GM21447 (cell line): ENCODE measurements at regions not wholly inside any gene's neighbourhood (a gene's known extent, or its start where the extent isn't known, plus 50 kb on each side); places are given as distances from the start of the nearest gene placed in this dataset.

Source experiments
- ATAC-seq: cut with Tn5 transposase; IDR thresholded peaks from one replicate; pipeline ENCODE4 v1.9.1; 2021; ENCODE audit not compliant: unreplicated experiment

GRCh38 chr2:6754419-6754818 is 111.3 kb downstream of the CMPK2 start:
- ATAC-seq, result no peak

GRCh38 chr2:6755456-6755855 is 110.3 kb downstream of the CMPK2 start:
- ATAC-seq, result no peak

- ATAC-seq, result no peak
Measured at GRCh38 chr2:6757215-6757614, 108.5 kb downstream of the CMPK2 start.

GRCh38 chr2:6759689-6760088 is 106.0 kb downstream of the CMPK2 start:
- no peak for ATAC-seq

DNA sequence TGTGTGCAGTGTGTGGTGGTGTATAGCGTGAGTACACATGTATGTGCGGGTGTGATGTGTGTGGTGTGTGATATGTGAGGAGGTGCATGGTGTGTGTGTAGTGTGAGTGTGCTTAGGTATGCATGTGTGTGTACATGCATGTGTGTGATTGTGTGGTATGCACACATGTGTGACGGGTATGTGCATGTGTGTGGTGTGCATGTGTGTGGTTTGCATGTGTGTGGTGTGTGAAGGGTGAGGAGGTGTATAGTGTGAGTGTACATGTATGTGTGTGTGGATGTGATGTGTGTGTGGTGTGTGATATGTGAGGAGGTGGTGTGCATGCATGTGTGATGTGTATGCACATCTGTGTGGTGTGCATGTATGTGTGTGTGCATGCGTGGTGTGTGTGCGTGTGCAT is 105.6 kb downstream of the CMPK2 start:
- no peak for ATAC-seq

DNA sequence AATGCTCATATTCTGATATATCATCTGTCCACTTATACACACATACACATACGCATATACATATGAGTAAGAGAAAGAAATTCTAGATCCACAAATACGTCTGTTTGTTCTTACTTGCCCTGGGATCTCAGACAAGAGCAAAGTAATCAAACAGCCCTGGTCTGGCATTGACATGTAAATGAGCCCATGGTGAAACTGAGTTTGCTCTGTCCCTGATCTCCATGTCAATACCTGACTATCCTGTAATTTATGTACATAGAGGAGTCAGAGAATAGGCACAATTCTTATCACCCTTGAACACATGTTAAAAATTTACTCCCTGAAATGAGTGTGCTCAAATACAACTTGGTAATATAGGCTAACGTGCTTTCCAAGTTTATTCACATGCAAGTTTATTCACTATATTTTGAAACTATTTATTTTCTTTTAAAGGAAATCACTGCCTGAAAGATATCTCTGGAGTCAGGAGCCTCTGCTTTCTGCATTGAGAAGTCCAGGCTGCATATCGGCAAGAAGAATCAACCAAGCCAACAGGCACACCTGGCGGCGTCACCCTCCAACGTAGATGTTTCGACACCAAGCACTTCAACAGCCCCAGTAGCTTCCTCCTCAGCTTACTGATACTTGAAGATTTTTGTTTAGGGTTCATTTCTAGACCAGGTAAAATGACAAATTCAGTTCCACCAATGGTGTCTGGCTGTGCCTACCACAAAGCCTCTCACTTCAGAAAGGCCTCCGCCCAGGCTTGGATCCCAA is 100.6 kb downstream of the CMPK2 start:
- ATAC-seq, result no peak

DNA sequence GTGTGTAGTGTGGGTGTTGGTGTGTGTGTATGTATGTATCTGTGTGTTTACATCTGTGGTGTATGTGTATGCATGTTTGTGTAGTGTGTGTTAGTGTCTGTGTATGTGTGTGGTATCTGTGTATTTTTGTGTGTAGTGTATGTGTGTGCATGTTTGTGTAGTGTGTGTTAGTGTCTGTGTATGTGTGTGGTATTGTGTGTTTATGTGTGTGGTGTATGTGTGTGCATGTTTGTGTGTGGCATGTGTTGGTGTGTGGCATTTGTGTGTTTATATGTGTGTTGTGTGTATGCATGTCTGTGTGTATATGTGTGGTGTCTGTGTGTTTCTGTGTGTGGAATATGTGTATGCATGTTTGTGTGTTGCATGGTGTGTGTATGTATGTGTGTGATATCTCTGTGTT is 96.4 kb downstream of the CMPK2 start:
- ATAC-seq, result no peak

GRCh38 chr2:6770006-6770405 is 95.7 kb downstream of the CMPK2 start:
- ATAC-seq, result no peak

DNA sequence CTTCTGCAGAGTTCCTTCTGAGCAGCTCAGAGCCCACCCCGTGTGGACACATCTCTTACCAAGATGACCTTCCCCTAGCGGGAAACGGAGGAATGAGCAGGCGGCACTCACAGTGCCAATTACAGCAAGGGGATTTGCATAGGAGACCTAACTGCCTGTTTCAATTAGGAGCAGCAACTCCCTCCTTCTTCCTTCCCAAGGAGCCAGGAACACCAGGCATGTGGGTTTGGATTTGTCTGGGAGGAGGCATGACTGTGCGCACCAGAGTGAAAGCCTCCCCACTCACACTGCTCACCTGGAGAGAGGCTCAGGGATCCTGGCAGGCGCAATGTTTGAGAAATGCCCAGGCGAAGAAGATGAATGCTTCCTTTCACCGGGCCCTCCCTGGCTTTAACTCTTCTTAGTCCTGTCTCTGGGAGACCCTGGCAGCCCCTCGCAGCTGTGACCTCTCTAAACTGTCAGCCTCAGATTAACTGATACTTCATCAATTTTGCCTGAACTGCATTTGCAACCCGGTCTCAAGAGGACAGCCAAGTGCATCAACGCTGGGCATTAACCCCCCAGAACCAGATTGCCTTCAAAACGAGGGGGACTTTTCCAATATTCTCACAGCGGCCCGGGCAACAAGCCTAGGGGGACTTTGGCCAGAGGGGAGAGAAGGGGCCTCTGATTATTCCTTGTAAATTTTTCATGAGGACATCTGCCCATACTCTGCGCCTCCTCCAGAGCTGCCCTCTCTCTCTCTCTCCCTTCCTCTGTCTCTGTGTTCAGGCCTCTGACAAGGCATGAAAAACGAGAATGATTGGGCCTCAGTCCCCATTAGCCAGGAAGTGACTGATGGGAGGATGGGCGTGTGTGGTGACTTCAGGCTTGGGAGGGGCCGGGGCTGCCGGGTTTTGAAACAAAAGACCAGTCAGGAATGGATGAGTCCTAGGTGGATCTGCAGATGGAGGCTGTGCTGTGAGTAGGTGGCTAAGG is 93.8 kb downstream of the CMPK2 start:
- ATAC-seq, result no peak

DNA sequence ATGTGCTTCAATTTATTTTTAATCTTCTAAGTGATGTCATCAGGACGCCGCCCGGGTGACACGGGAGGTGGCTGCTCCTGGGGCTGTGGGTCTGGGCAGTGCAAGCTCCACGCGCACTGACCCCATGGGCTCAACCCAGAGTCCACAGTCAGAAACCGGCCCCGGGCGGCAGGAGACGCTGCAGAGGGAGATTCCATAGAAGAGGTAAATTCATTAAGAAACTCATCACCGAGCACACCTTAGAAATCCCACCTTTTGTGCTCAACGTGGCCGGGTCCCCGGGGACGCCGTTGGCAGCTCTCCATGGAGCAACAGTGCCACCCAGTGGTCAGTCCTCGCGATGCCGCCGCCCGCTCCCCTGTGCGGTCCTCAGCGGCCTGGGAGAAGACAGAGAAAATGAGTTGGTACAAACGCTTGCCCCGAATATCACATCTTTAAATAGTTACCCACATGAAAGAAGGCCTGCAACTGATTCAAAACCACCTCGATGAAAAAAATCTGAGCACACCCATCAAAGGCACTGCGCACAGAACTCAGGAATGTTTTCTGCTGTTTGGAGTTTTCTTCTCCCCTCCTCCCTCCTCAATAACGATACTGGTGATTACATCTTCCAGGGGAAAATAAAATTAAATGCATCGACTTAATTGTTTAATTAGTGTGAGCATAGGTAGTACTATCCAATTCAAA is 92.6 kb downstream of the CMPK2 start:
- peak; percentile 93 for ATAC-seq

GRCh38 chr2:6773694-6774044 is 92.0 kb downstream of the CMPK2 start:
- ATAC-seq, result no peak

DNA sequence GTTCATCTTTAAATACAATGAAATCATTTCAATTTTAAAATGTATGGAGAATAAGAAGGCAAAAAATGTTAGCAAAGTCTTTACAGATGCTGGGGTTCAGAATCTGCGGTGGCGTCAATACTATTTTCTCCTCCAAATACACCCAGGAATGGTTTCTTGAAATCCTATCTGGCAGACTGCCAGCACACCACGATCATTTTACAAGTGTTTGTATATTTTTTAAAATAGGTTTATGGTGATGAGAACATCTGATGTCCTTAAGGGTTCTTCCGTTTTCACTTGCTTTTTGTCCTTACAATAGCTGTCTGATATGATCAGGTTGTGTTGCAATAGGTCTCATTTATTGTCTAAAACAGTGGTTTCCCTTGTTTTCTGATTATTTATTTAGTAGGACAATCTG is 89.6 kb downstream of the CMPK2 start:
- ATAC-seq, result no peak

DNA sequence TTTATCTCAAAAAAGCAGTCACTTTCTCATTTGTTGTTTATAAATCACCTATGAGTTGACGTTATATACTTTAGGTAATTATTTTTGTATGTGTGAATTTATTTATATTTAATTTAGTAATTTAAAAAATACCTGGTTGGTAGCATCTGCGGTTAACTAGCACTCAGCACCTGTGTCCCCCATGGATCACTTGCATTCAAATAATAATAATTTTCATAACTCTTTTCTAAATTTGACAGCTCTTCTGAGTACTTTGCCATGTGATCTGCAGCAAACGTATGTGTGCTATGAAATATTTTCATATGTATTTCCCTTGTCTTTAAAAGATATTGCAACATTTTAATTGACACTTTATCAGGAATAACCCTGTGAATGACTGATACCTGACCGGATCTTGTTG is 88.1 kb downstream of the CMPK2 start:
- ATAC-seq, result no peak

- peak; percentile 84 for ATAC-seq
Measured at GRCh38 chr2:6780765-6781274, 84.9 kb downstream of the CMPK2 start.

DNA sequence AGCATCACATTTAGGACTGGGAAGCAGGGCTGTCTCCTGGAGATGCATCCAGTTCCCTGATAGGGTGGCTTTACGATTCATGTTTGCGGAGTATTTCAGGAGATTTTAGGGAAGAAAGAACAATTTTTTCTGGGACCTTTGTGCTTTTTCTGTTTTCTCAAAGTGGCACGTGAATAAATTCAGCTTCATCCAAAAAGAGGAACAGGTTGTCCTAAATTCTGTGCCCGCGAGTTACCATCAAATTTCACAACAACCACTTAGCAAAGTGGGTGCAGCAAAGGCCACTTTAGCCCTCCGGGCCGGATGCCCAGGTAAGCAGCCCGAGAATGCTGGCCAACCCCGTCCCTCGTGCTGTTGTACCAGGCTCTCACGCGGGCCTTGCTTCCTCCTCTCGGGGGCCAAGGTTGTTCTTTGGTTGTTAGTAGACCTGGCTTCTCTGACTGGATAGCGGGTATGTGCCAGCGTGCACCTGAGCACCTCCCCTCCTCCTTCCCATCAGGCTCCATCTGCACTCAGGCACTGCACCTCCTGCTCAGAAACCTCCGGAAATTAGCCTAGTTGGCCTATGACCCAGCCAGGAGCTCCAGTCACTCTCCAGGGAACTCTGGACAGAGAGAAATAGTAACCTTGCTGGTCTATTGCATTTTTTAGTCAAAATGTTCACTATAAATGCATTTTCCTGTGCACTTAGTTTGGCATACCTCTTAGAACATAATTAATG is 83.0 kb downstream of the CMPK2 start:
- ATAC-seq, result no peak

- ATAC-seq, result no peak
Measured at GRCh38 chr2:6783238-6783614, 82.5 kb downstream of the CMPK2 start.

DNA sequence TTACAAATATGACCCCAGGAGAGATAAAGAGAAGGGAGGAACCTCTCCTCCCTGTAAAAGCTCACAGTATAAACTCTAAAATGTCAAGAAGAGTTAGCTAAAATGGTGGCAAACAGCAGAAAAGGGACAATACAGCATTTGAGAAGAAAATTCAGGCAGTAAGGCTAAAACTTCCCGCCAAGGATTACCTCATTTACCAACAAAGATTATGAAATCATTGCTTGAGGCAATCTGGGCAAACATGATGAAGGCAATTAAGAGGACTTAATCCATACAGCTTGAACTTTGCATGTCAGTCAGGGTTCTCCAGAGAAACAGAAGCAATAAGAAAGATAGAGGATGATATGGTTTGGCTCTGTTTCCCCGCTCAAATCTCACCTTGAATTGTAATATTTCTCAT is 81.4 kb downstream of the CMPK2 start:
- no peak for ATAC-seq

- no peak for ATAC-seq
Measured at GRCh38 chr2:6785493-6785892, 80.2 kb downstream of the CMPK2 start.

- no peak for ATAC-seq
Measured at GRCh38 chr2:6787376-6787775, 78.3 kb downstream of the CMPK2 start.

DNA sequence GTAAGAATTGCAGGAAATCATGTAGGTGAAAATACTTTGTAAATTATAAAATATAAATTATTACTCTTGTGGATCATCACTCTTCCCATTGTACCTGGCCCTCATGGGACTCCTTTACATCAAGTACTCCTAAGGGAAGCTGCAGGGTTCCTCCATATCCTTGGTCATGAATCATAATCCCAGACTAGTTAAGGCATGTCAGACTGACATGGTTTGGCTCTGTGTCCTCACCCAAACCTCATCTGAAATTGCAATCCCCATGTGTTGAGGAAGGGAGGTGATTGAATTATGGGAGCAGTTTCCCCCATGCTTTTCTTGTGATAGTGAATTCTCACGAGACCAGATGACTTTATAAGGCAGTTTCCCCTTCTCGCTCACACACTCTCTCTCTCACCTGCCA is 77.1 kb downstream of the CMPK2 start:
- ATAC-seq, result no peak
